Kidney capillary endothelial cell (primary cell): ENCODE measurements at regions not wholly inside any gene's neighbourhood (a gene's known extent, or its start where the extent isn't known, plus 50 kb on each side); places are given as distances from the start of the nearest gene placed in this dataset.
"Not testable (repeated sequence)": the region's sequence is repeated elsewhere in the genome, so short reads cannot be mapped to it uniquely, and the experiment has no call there.

ENCODE experiments used
- DNase-seq: peaks from one replicate; pipeline ENCODE4 v3.0.0-alpha.2; 2018; ENCODE audit warnings: low spot score

- DNase-seq: no peak
Measured at GRCh38 chr7:142636751-142637150, 112.5 kb upstream of the PRSS1 start.

- not testable (repeated sequence) for DNase-seq
Measured at GRCh38 chr7:142636107-142636506, 113.2 kb upstream of the PRSS1 start.

- DNase-seq: peak; percentile 66
Measured at GRCh38 chr7:142632271-142633134, 116.8 kb upstream of the PRSS1 start.

GRCh38 chr7:142629588-142630260 is 119.5 kb upstream of the PRSS1 start:
- no peak for DNase-seq

GRCh38 chr7:142628945-142629344 is 120.3 kb upstream of the PRSS1 start:
- DNase-seq: no peak

GRCh38 chr7:142627223-142627622 is 122.0 kb upstream of the PRSS1 start:
- not testable (repeated sequence) for DNase-seq

GRCh38 chr7:142626420-142627035 is 122.7 kb upstream of the PRSS1 start:
- peak; percentile 36 for DNase-seq

GRCh38 chr7:142625216-142625615 is 124.1 kb upstream of the PRSS1 start:
- DNase-seq: not testable (repeated sequence)

GRCh38 chr7:142620402-142620801 is 128.9 kb upstream of the PRSS1 start:
- DNase-seq: no peak

- DNase-seq: no peak
Measured at GRCh38 chr7:142618655-142619351, 130.5 kb upstream of the PRSS1 start.

GRCh38 chr7:142616842-142617241 is 132.4 kb upstream of the PRSS1 start:
- DNase-seq: no peak

GRCh38 chr7:142616121-142616643 is 133.1 kb upstream of the PRSS1 start:
- no peak for DNase-seq

GRCh38 chr7:142615508-142615907 is 133.8 kb upstream of the PRSS1 start:
- DNase-seq: no peak

- no peak for DNase-seq
Measured at GRCh38 chr7:142614116-142614515, 135.2 kb upstream of the PRSS1 start.

GRCh38 chr7:142612237-142612881 is 136.9 kb upstream of the PRSS1 start:
- no peak for DNase-seq

- no peak for DNase-seq
Measured at GRCh38 chr7:142611566-142612236, 137.6 kb upstream of the PRSS1 start.

- no peak for DNase-seq
Measured at GRCh38 chr7:142608630-142609428, 140.4 kb upstream of the PRSS1 start.

GRCh38 chr7:142607351-142607750 is 141.9 kb upstream of the PRSS1 start:
- DNase-seq: no peak

GRCh38 chr7:142606081-142606480 is 143.2 kb upstream of the PRSS1 start:
- no peak for DNase-seq

GRCh38 chr7:142604671-142605070 is 144.6 kb upstream of the PRSS1 start:
- DNase-seq: no peak
